Astrocyte (in vitro differentiated cells and primary cell): ENCODE measurements at regions not wholly inside any gene's neighbourhood (a gene's known extent, or its start where the extent isn't known, plus 50 kb on each side); places are given as distances from the start of the nearest gene placed in this dataset.

Experiments
- DNase-seq: peaks from one replicate; pipeline ENCODE4 v3.0.0-alpha.2; 2010; ENCODE audit warnings: low read depth
- FAIRE-seq: peaks from 2 replicates; lab custom pipeline; 2011; peaks lifted over from hg19 to GRCh38; lab: Jason Lieb, UNC
- H2AFZ ChIP-seq: 2 replicates; pipeline ENCODE4 v1.6.0; 2012; ENCODE audit warnings: low read depth, low read length, inconsistent platforms
- H3K27ac ChIP-seq: 2 replicates; pipeline ENCODE4 v1.5.1; 2011; ENCODE audit warnings: low read depth, low read length, inconsistent platforms
- H3K27me3 ChIP-seq: 2 replicates; pipeline ENCODE4 v1.6.0; 2011; ENCODE audit warnings: low read length, inconsistent platforms; ENCODE audit not compliant: insufficient read depth
- H3K36me3 ChIP-seq: 2 replicates; pipeline ENCODE4 v1.5.1; 2011; ENCODE audit warnings: low read length, inconsistent platforms; ENCODE audit not compliant: insufficient read depth
- H3K4me1 ChIP-seq: 2 replicates; pipeline ENCODE4 v1.5.1; 2011; ENCODE audit warnings: low read length, inconsistent platforms; ENCODE audit not compliant: insufficient read depth
- H3K4me2 ChIP-seq: 2 replicates; pipeline ENCODE4 v1.6.0; 2012; ENCODE audit warnings: low read length, inconsistent platforms
- H3K4me3 ChIP-seq: 2 replicates; pipeline ENCODE4 v1.5.1; 2011; ENCODE audit warnings: low read depth, mild to moderate bottlenecking, low read length, inconsistent platforms; ENCODE audit not compliant: insufficient read depth
- H3K79me2 ChIP-seq: 2 replicates; pipeline ENCODE4 v1.6.0; 2012; ENCODE audit warnings: mild to moderate bottlenecking, low read length, inconsistent platforms; ENCODE audit not compliant: insufficient read depth
- H3K9ac ChIP-seq: 2 replicates; pipeline ENCODE4 v1.6.0; 2012; ENCODE audit warnings: mild to moderate bottlenecking, low read length, inconsistent platforms
- H3K9me3 ChIP-seq: 2 replicates; pipeline ENCODE4 v1.5.1; 2012; ENCODE audit warnings: low read depth, mild to moderate bottlenecking, low read length, inconsistent platforms; ENCODE audit not compliant: insufficient read depth
- H4K20me1 ChIP-seq: 2 replicates; pipeline ENCODE4 v1.6.0; 2012; ENCODE audit warnings: low read length, inconsistent platforms; ENCODE audit not compliant: insufficient read depth
- H3K27ac Mint-ChIP-seq: one replicate; pipeline ENCODE4 v1.8.0; 2021; ENCODE audit warnings: mild to moderate bottlenecking, mixed read lengths; ENCODE audit not compliant: unreplicated experiment
- H3K27me3 Mint-ChIP-seq: one replicate; pipeline ENCODE4 v1.8.0; 2021; ENCODE audit warnings: low read depth, mixed read lengths; ENCODE audit not compliant: unreplicated experiment
- H3K36me3 Mint-ChIP-seq: one replicate; pipeline ENCODE4 v1.8.0; 2021; ENCODE audit warnings: low read depth, mixed read lengths; ENCODE audit not compliant: unreplicated experiment
- H3K4me1 Mint-ChIP-seq: one replicate; pipeline ENCODE4 v1.8.0; 2021; ENCODE audit warnings: low read depth, mixed read lengths; ENCODE audit not compliant: unreplicated experiment
- H3K4me3 Mint-ChIP-seq: one replicate; pipeline ENCODE4 v1.8.0; 2021; ENCODE audit warnings: mild to moderate bottlenecking, moderate library complexity, mixed read lengths; ENCODE audit not compliant: unreplicated experiment
- H3K9me3 Mint-ChIP-seq: one replicate; pipeline ENCODE4 v1.8.0; 2021; ENCODE audit warnings: mild to moderate bottlenecking, mixed read lengths; ENCODE audit not compliant: unreplicated experiment
- EZH2 ChIP-seq: IDR thresholded peaks from 2 replicates; pipeline ENCODE4 v1.6.1; 2012; ENCODE audit warnings: mild to moderate bottlenecking, low read length, inconsistent platforms; ENCODE audit not compliant: insufficient read depth
- TF ChIP-seq, protein P1 (sequence below): IDR thresholded peaks from 2 replicates; pipeline ENCODE4 v1.5.1; 2011; ENCODE audit warnings: low read depth, mild to moderate bottlenecking, inconsistent platforms, low read length, moderate library complexity; ENCODE audit not compliant: insufficient read depth

GRCh38 chr6:23177806-23178205, 608.4 kb downstream of the HDGFL1 start:
- Histone ChIP-seq H3K9me3 (no peaks in the 10 kb centered on the region), H2AFZ (no peak overlapping the region), H3K36me3 (no peaks in the 10 kb centered on the region), H3K27ac (no peak overlapping the region), H3K79me2 (no peaks in the 10 kb centered on the region), H4K20me1 (no peaks in the 10 kb centered on the region), H3K4me2 (no peak overlapping the region), H3K4me1 (peaks cover 22% of the 10 kb centered on the region), H3K9ac (no peak overlapping the region), H3K27me3 (no peaks in the 10 kb centered on the region), H3K4me3 (no peak overlapping the region)
- FAIRE-seq (no peak), DNase-seq (no peak)
- no peaks in the 10 kb centered on the region for H3K36me3 Mint-ChIP-seq
- H3K4me3 Mint-ChIP-seq, result no peak overlapping the region
- H3K9me3 Mint-ChIP-seq, result no peaks in the 10 kb centered on the region
- no peaks in the 10 kb centered on the region for H3K27me3 Mint-ChIP-seq
- H3K4me1 Mint-ChIP-seq, result peaks cover 20% of the 10 kb centered on the region
- H3K27ac Mint-ChIP-seq, result no peak overlapping the region
- TF ChIP-seq, protein P1, sequence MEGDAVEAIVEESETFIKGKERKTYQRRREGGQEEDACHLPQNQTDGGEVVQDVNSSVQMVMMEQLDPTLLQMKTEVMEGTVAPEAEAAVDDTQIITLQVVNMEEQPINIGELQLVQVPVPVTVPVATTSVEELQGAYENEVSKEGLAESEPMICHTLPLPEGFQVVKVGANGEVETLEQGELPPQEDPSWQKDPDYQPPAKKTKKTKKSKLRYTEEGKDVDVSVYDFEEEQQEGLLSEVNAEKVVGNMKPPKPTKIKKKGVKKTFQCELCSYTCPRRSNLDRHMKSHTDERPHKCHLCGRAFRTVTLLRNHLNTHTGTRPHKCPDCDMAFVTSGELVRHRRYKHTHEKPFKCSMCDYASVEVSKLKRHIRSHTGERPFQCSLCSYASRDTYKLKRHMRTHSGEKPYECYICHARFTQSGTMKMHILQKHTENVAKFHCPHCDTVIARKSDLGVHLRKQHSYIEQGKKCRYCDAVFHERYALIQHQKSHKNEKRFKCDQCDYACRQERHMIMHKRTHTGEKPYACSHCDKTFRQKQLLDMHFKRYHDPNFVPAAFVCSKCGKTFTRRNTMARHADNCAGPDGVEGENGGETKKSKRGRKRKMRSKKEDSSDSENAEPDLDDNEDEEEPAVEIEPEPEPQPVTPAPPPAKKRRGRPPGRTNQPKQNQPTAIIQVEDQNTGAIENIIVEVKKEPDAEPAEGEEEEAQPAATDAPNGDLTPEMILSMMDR, result no peak
- no peak for TF ChIP-seq EZH2

DNA sequence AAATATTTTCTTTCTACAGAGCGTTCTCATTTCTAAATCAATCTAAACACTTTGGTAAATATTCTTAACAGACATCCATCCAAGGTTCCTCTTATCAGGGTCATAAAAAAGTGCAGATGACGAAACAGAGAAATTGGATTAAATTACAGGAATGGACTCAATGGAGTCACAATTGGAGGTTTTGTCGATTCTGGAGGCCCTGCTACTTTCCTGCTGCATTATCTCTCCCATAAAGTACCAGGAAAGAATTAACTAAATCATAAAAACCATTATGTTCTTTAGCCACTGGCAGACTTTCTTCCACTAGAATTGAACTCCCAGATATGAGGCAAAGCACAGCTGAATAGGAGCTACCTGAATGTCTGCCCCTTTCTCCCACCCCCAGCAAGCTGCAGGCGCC, 610.6 kb downstream of the HDGFL1 start:
- Histone ChIP-seq H3K4me3 (no peak overlapping the region), H3K4me2 (no peak overlapping the region), H3K27me3 (no peaks in the 10 kb centered on the region), H2AFZ (peak overlapping the region; percentile 36), H3K36me3 (no peaks in the 10 kb centered on the region), H3K4me1 (peaks cover 11% of the 10 kb centered on the region), H3K9ac (no peak overlapping the region), H3K9me3 (no peaks in the 10 kb centered on the region), H4K20me1 (no peaks in the 10 kb centered on the region), H3K79me2 (no peaks in the 10 kb centered on the region), H3K27ac (no peak overlapping the region)
- Mint-ChIP-seq H3K36me3 (no peaks in the 10 kb centered on the region), H3K27me3 (no peaks in the 10 kb centered on the region), H3K4me3 (no peak overlapping the region), H3K27ac (no peak overlapping the region), H3K9me3 (no peaks in the 10 kb centered on the region), H3K4me1 (peaks cover 3% of the 10 kb centered on the region)
- no peak for DNase-seq
- TF ChIP-seq EZH2, result no peak
- TF ChIP-seq, protein P1, result no peak
- FAIRE-seq, result no peak

- Histone ChIP-seq H3K27ac (no peak overlapping the region), H3K79me2 (no peaks in the 10 kb centered on the region), H4K20me1 (no peaks in the 10 kb centered on the region), H3K36me3 (no peaks in the 10 kb centered on the region), H2AFZ (peak overlapping the region; percentile 36), H3K27me3 (no peaks in the 10 kb centered on the region), H3K4me1 (peaks cover 5% of the 10 kb centered on the region), H3K9ac (no peak overlapping the region), H3K4me2 (no peak overlapping the region), H3K4me3 (no peak overlapping the region), H3K9me3 (no peaks in the 10 kb centered on the region)
- TF ChIP-seq EZH2, result no peak
- TF ChIP-seq, protein P1, result no peak
- H3K4me3 Mint-ChIP-seq, result no peak overlapping the region
- DNase-seq (peak; percentile 86), FAIRE-seq (no peak)
- no peaks in the 10 kb centered on the region for H3K36me3 Mint-ChIP-seq
- no peaks in the 10 kb centered on the region for H3K9me3 Mint-ChIP-seq
- no peaks in the 10 kb centered on the region for H3K27me3 Mint-ChIP-seq
- no peaks in the 10 kb centered on the region for H3K4me1 Mint-ChIP-seq
- H3K27ac Mint-ChIP-seq, result no peak overlapping the region
These were observed 611.3 kb downstream of the HDGFL1 start for GRCh38 chr6:23180504-23181293.
